DMS53 (cell line): ENCODE measurements at regions not wholly inside any gene's neighbourhood (a gene's known extent, or its start where the extent isn't known, plus 50 kb on each side); places are given as distances from the start of the nearest gene placed in this dataset.
"Not testable (repeated sequence)": the region's sequence is repeated elsewhere in the genome, so short reads cannot be mapped to it uniquely, and the experiment has no call there.

Experiments used
- DNase-seq: peaks from one replicate; lab custom pipeline; 2025; lab: John Stamatoyannopoulos, UW

- no peak for DNase-seq
These were observed 86.6 kb upstream of the SLC24A2 start for GRCh38 chr9:19875291-19875920.

GRCh38 chr9:19873188-19873587 lies 84.4 kb upstream of the SLC24A2 start:
- not testable (repeated sequence) for DNase-seq

DNA sequence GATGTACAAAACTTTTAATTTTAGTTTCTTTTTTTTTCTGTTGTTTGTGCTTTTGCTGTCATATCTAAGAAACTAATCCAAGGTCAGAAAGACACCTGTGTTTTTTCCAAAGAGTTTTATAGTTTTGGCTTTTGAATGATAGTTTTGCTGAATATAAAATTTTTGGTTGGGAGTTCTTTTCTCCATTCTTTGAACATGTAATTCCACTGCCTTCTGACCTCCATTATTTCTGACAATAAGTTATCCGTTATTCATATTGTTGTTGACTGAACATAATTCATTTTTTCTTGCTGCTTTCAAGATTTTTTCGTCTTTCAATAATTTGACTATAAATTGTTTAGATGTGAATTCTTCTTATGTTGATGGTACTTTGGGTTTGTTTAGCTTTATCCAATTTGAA lies 82.2 kb upstream of the SLC24A2 start:
- DNase-seq = no peak

- no peak for DNase-seq
These were observed 52.1 kb upstream of the SLC24A2 start for GRCh38 chr9:19840953-19841352.
